C4-2B (cell line): ENCODE measurements at regions not wholly inside any gene's neighbourhood (a gene's known extent, or its start where the extent isn't known, plus 50 kb on each side); places are given as distances from the start of the nearest gene placed in this dataset.

Source experiments
- H3K27ac ChIP-seq: fragments of 450-650 bp; 2 replicates; pipeline ENCODE4 v1.5.1; 2017
- ZFX ChIP-seq: fragments of 450-650 bp; IDR thresholded peaks from 2 replicates; pipeline ENCODE4 v1.6.1; 2017
- TF ChIP-seq, protein P1 (sequence below): fragments of 450-650 bp; conservative IDR thresholded peaks from 2 replicates; pipeline ENCODE4 v1.5.1; 2017; ENCODE audit warnings: mild to moderate bottlenecking

DNA sequence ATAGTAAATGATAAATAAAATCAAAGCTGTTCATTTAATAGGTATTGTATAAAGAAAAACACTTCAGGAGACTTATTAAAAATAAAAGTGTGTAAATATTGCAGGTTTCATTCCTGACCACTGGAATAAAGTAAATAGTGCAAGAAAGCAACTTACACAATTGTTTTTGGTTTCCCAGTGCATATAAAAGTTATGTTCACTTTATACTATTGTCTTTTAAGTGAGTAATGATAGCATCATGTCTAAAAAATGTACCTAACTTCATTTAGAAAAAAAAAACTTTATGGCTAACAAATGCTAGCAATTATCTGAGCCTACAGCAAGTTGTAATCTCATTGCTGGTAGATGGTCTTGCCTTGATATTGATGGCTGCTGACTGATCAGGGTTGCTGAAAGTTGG lies 726.6 kb upstream of the POU3F2 start:
- H3K27ac ChIP-seq = no peak overlapping the region
- no peak for TF ChIP-seq ZFX
- TF ChIP-seq, protein P1, sequence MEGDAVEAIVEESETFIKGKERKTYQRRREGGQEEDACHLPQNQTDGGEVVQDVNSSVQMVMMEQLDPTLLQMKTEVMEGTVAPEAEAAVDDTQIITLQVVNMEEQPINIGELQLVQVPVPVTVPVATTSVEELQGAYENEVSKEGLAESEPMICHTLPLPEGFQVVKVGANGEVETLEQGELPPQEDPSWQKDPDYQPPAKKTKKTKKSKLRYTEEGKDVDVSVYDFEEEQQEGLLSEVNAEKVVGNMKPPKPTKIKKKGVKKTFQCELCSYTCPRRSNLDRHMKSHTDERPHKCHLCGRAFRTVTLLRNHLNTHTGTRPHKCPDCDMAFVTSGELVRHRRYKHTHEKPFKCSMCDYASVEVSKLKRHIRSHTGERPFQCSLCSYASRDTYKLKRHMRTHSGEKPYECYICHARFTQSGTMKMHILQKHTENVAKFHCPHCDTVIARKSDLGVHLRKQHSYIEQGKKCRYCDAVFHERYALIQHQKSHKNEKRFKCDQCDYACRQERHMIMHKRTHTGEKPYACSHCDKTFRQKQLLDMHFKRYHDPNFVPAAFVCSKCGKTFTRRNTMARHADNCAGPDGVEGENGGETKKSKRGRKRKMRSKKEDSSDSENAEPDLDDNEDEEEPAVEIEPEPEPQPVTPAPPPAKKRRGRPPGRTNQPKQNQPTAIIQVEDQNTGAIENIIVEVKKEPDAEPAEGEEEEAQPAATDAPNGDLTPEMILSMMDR = no peak

DNA sequence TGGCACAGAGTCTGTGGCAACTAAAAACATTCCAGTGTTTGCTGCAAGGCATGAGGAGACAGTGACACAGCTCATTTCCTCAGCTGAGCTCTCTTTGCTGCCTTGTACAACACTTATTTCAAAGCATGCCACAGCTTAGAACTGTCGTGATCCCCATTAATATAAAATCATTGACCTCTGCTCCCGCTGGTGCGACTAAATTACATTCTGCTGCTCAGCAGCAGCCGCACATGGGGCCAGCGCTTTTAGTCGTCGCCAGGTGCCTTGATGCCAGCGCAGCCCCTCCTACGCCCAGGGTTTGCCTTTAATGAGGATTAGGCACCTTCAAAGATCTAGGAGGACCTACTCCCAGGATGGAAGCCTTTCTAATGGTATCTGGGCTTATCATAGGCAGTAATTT lies 717.9 kb upstream of the POU3F2 start:
- TF ChIP-seq ZFX = no peak
- TF ChIP-seq, protein P1 = no peak
- H3K27ac ChIP-seq = no peak overlapping the region

DNA sequence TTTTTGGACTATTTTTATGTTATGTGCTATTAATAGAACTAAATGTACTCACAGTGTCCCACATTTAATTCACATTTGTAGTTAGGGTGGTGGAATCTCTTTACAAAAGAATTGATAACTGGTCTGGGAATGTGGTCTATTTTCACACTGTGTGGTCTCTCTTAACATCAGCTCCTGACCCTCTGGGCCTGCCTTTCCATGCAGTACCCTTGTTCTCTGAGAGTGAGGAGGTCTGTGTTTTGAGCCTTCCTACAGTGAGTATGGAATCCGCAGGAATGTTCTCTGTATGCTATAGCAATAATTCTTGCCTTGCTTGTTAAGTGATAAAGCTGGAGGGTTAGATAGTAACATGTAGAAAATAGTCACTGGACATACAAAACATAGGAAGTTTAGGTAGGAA lies 717.3 kb upstream of the POU3F2 start:
- TF ChIP-seq, protein P1 = no peak
- no peak for TF ChIP-seq ZFX
- H3K27ac ChIP-seq = no peak overlapping the region

DNA sequence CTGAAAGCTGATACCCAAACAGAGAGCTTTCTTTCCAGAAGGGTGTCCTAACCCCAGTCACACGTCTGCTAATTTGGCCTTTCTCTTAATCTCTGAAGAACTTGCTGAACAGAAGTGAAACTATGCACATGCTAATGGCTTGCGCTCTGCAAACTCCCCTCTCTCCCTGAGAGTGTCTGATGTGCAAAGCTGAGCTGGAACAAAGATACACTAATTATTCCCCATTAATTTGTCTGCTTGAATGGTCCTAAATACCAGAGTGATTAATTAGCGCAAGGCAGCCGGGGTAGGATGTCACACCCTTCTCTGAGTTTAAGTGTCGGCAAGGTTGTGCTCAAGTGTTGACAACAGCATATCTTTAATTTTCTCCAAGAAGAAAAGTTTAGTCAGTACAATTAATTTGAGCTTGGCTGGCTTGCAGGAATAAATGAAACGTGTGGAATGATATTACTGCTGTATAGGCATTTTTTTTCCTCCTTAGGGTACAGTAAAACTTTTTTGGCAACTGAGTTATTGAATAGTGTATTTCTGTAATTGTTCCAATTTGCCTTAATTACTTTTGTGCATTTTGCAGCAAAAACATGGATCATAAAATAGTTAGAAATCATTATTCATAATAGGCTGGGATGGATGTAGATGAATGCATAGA lies 715.9 kb upstream of the POU3F2 start:
- TF ChIP-seq ZFX = no peak
- TF ChIP-seq, protein P1 = no peak

DNA sequence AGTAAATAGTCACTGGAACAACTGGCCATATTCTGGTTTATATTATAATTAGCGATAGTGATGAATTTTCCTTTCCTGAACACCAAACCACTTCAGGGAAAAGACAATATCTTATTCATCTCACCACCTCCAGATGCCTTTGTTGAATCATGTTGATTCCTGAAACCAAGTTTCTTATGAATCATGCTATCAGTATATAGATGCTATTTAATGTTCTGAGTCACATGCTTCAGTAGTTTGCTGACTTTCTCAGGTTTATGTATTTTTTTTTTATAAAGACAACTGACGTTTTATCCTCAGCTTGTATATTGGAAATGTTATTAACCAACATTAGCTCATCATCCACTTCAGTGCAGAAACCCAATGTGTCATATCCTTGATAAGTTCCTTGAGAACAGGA lies 710.2 kb upstream of the POU3F2 start:
- H3K27ac ChIP-seq = no peak overlapping the region
- TF ChIP-seq ZFX = no peak
- TF ChIP-seq, protein P1 = no peak

More for the DNA sequence above, 715.9 kb upstream of the POU3F2 start:
- H3K27ac ChIP-seq = no peak overlapping the region

DNA sequence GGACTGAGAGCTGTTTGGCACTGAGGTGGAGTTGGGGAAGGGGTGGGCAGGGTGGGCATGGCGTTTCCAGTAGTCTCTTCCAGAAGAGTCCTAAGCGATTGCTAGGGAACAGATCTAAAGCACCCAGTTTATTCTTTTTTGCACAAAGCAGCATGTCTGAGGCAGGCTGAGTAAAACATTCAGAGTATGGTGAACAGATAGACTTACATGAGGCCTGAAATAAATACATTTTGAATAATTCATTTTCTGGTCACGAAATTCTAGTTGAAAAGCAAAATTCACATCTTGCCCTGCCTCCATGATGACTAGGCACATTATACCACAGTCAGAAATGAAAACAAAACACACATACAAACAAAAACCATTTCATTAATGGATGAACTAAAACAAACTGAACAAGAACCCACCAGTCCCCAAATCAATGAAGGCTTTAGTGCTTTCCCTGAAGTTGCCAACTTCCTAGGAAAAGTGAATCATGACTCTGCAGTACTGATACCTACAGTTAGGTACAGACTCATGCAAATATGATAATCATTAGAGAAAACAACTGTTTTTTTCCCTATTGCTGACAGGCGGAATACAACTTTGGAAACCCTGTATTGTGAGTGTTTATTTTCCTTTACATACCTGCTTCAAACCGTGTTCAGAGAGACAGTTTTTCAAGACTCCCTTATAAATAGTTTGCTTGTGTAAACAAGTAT lies 702.9 kb upstream of the POU3F2 start:
- H3K27ac ChIP-seq = no peak overlapping the region
- TF ChIP-seq ZFX = no peak
- TF ChIP-seq, protein P1 = no peak

DNA sequence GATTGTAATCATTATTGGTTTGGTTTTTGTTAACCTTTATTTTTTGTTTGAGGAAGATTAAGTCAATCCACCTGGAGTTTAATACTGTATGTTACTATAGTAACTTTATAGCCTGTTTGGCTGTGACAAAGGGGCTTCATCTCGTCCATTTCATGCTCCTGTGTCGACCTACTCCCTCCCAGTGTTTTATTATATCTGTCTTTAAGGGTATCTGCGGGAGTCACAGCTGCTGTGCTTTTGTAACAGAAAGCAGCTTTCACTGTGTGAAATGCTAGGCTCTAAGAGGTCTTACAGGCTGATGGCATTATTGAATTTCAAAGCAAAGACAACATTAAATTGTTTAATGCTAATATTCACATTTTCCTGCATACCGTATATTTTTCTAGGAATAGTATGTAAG lies 698.0 kb upstream of the POU3F2 start:
- H3K27ac ChIP-seq = no peak overlapping the region
- TF ChIP-seq, protein P1 = no peak
- no peak for TF ChIP-seq ZFX
